Liver (tissue), 3 donors: ENCODE measurements at regions not wholly inside any gene's neighbourhood (a gene's known extent, or its start where the extent isn't known, plus 50 kb on each side); places are given as distances from the start of the nearest gene placed in this dataset.

Source experiments
- CTCF ChIP-seq: fragments of 150-350 bp; IDR thresholded peaks from 2 replicates; pipeline ENCODE4 v1.5.1; 2017; ENCODE audit warnings: improper control_type of control experiment, low read depth, low read length; ENCODE audit not compliant: missing input control
- JUND ChIP-seq, 2 donors: IDR thresholded peaks; 2 replicates each; pipeline ENCODE4 v1.6.1; 2016; ENCODE audit warnings: antibody characterized with exemption in 2 of 2
- RAD21 ChIP-seq, 2 donors: IDR thresholded peaks; 2 replicates each; pipeline ENCODE4 v1.6.1; 2016; ENCODE audit warnings: antibody characterized with exemption in 2 of 2, mild to moderate bottlenecking in 2 of 2
- RXRA ChIP-seq, 2 donors: IDR thresholded peaks; 2 replicates each; pipeline ENCODE4 v1.6.1; 2017 to 2018; ENCODE audit warnings: antibody characterized with exemption in 2 of 2, mild to moderate bottlenecking in 1 of 2
- ZBTB33 ChIP-seq: IDR thresholded peaks from 2 replicates; pipeline ENCODE4 v1.6.1; 2016; ENCODE audit warnings: antibody characterized with exemption
- donor health status: healthy.
- donor health status: healthy.

DNA sequence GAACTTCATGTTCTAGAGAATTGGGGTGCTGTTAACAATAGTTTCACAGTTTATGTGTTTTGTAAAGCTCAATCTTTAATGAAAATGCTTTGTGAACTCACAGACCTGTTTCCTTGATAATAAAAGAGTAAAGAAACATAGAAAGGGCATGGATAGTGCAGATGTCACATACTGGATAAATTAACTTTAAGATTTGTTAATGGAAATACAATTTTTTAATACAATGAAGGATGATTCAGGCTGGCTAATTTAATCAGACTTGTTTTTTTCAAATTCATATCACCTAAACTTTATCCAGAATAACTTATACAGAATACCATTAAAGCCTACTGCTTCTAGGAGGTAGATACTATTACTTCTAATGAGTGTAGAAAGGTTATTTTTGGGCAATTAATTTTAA lies 1033.5 kb upstream of the SLC10A2 start:
- no peak for TF ChIP-seq RAD21 (IDR thresholded peaks at IDR 0.05)
- no peak for TF ChIP-seq CTCF
- TF ChIP-seq RXRA (IDR thresholded peaks at IDR 0.05), result no peak
- no peak for TF ChIP-seq ZBTB33
- TF ChIP-seq JUND (IDR thresholded peaks at IDR 0.05), result no peak
